ENCODE measurements at regions not wholly inside any gene's neighbourhood (a gene's known extent, or its start where the extent isn't known, plus 50 kb on each side); places are given as distances from the start of the nearest gene placed in this dataset.

DNA sequence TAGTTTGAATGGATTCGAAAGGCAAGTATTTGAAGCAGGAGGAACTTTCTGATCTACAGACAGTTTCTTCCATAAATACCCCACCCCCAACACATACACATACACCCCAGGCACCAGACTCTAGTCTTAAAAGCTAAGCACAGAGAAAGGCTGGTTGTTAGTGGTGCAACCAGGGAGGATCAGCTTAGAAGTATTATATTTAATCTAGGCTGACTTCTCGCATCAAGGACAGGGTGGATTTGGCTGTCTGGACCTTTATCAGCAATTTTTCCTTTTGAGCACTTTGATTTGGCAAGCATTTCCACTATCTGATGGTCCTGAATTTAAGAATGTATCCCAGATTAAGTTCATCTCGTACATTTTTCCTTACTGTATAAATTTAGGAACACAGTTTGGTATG, 1489.8 kb upstream of the FLRT2 start:
- no peak for DNase-seq (ENCODE audit: low read depth)
- TF ChIP-seq, protein P1, sequence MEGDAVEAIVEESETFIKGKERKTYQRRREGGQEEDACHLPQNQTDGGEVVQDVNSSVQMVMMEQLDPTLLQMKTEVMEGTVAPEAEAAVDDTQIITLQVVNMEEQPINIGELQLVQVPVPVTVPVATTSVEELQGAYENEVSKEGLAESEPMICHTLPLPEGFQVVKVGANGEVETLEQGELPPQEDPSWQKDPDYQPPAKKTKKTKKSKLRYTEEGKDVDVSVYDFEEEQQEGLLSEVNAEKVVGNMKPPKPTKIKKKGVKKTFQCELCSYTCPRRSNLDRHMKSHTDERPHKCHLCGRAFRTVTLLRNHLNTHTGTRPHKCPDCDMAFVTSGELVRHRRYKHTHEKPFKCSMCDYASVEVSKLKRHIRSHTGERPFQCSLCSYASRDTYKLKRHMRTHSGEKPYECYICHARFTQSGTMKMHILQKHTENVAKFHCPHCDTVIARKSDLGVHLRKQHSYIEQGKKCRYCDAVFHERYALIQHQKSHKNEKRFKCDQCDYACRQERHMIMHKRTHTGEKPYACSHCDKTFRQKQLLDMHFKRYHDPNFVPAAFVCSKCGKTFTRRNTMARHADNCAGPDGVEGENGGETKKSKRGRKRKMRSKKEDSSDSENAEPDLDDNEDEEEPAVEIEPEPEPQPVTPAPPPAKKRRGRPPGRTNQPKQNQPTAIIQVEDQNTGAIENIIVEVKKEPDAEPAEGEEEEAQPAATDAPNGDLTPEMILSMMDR (conservative IDR thresholded peaks at IDR 0.05; ENCODE audit: low read length), result no peak
- no peak overlapping the region for H3K4me3 ChIP-seq (ENCODE audit: low read length)

DNA sequence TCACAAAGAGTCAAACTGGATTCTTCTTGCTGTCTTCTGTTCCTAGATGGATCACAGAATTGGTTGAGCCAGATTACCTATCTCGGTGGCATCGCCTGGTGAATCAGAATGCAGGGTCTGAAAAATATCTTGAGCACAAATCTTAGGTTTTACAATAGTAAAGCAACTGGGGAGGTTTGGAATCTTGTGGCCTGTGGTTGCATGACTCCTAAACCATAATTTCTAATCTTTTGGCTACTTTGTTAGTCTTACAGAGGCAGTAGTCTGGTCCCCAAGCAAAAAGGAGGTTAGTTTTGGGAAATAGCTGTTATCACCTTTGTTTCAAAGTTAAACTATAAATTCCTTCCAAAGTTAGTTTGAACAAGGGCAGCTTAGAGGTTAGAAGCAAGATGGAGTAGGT, 1488.5 kb upstream of the FLRT2 start:
- TF ChIP-seq, protein P1 (conservative IDR thresholded peaks at IDR 0.05; ENCODE audit: low read length), result no peak
- H3K4me3 ChIP-seq (ENCODE audit: low read length), result no peak overlapping the region
- no peak for DNase-seq (ENCODE audit: low read depth)

- no peak overlapping the region for H3K4me3 ChIP-seq (ENCODE audit: low read length)
- TF ChIP-seq, protein P1 (conservative IDR thresholded peaks at IDR 0.05; ENCODE audit: low read length), result no peak
- DNase-seq (ENCODE audit: low read depth), result no peak
These were observed 1487.0 kb upstream of the FLRT2 start for GRCh38 chr14:84042992-84043391.

GRCh38 chr14:84064316-84065125, 1465.4 kb upstream of the FLRT2 start:
- DNase-seq (ENCODE audit: low read depth), result no peak
- TF ChIP-seq, protein P1 (conservative IDR thresholded peaks at IDR 0.05; ENCODE audit: low read length), result no peak
- no peak overlapping the region for H3K4me3 ChIP-seq (ENCODE audit: low read length)

DNA sequence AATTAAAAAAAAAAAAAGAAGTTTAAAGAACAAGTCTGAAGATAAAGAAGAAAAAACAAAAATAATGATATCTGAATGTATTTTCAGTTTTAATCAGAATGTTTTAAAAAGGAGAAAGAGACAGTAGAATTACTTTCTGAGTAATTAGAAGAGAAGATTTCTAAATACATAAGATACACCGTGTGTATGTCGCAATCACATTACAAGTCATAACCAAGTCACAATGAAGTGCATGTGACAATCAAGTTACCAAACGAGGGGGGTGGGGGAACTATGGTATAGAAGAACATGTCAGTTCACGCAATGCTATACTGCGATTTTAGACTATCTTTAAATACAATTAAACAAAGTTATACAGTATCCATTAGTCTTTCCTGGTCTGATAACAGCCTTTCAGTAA, 1464.1 kb upstream of the FLRT2 start:
- TF ChIP-seq, protein P1 (conservative IDR thresholded peaks at IDR 0.05; ENCODE audit: low read length), result no peak
- no peak overlapping the region for H3K4me3 ChIP-seq (ENCODE audit: low read length)
- no peak for DNase-seq (ENCODE audit: low read depth)

DNA sequence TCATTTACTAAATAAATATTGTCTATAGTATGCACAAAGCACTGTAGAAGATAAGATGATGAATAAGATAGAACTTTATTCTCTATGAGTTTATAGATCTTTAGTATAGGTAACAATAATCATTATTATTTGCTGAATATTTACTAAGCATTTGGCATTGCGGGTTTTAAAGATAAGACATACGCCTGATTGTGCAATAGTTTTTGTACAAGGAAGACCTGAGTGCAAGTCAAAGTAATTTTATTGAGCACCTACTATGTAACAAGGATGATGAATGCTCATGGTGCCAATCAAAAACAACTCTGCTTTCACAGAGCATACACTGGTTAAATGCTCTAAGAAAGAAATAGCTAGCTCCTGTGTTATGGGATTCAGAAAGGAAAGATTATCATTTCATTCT, 1461.7 kb upstream of the FLRT2 start:
- TF ChIP-seq, protein P1 (conservative IDR thresholded peaks at IDR 0.05; ENCODE audit: low read length), result no peak

DNA sequence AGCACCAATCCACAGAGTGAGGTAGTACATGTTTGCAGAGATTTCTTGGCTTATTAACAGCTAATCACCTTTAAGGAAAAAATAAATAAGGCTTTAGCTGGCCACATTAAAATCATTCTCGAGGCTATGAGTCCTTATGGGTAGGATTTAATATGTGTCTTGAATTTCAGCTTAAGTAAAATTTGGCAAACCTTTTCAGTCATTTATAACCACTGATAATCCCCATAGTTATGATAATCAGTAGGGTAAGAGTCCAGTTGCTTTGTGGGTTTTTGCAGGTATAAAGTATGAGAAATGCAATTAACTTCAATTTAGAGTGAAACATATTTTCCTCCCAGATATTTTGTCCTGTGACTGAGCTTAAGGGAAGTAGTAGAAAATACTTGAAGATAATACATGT, 1458.9 kb upstream of the FLRT2 start:
- no peak overlapping the region for H3K4me3 ChIP-seq (ENCODE audit: low read length)
- TF ChIP-seq, protein P1 (conservative IDR thresholded peaks at IDR 0.05; ENCODE audit: low read length), result no peak
- DNase-seq (ENCODE audit: low read depth), result no peak

More for the DNA sequence above, 1461.7 kb upstream of the FLRT2 start:
- no peak overlapping the region for H3K4me3 ChIP-seq (ENCODE audit: low read length)
- DNase-seq (ENCODE audit: low read depth), result no peak
